Endothelial cell of umbilical vein (primary cell): ENCODE measurements at regions not wholly inside any gene's neighbourhood (a gene's known extent, or its start where the extent isn't known, plus 50 kb on each side); places are given as distances from the start of the nearest gene placed in this dataset.

Source experiments
- BruUV-seq: library from RNA; stranded (reverse); fragments of 400-500 nt; replicated peaks from 2 replicates; lab custom pipeline; 2021; lab: Mats Ljungman, UMichigan
- CTCF ChIA-PET: fragments of 300-600, 350-600 bp; sonication (Branson Sonifier 250); formaldehyde crosslinking; loops from one replicate; lab custom pipeline; 2021; ENCODE audit warnings: antibody characterized with exemption, inconsistent platforms; lab: Charles Lee
- POLR2A ChIA-PET: fragments of 300-600, 350-600 bp; sonication (Branson Sonifier 250); formaldehyde crosslinking; loops from one replicate; lab custom pipeline; 2021; ENCODE audit warnings: antibody characterized with exemption, inconsistent platforms; lab: Charles Lee
- DNase-seq: peaks from one replicate; pipeline ENCODE4 v3.0.0-alpha.2; 2011; ENCODE audit warnings: low read depth, low spot score
- FAIRE-seq: peaks from 2 replicates; lab custom pipeline; 2011; peaks lifted over from hg19 to GRCh38; lab: Jason Lieb, UNC
- H2AFZ ChIP-seq: 2 replicates; pipeline ENCODE4 v1.6.0; 2012; ENCODE audit warnings: low read depth, low read length, control low read depth, inconsistent platforms
- H3K27ac ChIP-seq: 2 replicates; pipeline ENCODE4 v1.5.1; 2011; ENCODE audit warnings: low read depth, mild to moderate bottlenecking, control low read depth, low read length, moderate library complexity; ENCODE audit not compliant: insufficient read depth
- H3K27me3 ChIP-seq, 2 experiments: 2 replicates each; pipeline versions ENCODE4 v1.6.0 to v1.6.1; 2011; ENCODE audit warnings: low read length in 2 of 2, mixed read lengths in 1 of 2; ENCODE audit not compliant: control insufficient read depth in 2 of 2, insufficient read depth in 2 of 2
- H3K36me3 ChIP-seq, 2 experiments: 2 replicates in 1 of 2; 3 replicates in 1 of 2; pipeline ENCODE4 v1.5.1; 2011; ENCODE audit warnings: low read length in 2 of 2, mild to moderate bottlenecking in 1 of 2, moderate library complexity in 1 of 2; ENCODE audit not compliant: control insufficient read depth in 2 of 2, insufficient read depth in 2 of 2; ENCODE audit errors: extremely low read depth in 1 of 2
- H3K4me1 ChIP-seq: 3 replicates; pipeline ENCODE4 v1.5.1; 2011; ENCODE audit warnings: mild to moderate bottlenecking, low read length; ENCODE audit not compliant: control insufficient read depth, insufficient read depth; ENCODE audit errors: extremely low read depth
- H3K4me2 ChIP-seq: 2 replicates; pipeline ENCODE4 v1.6.1; 2011; ENCODE audit warnings: low read length, control low read depth, mixed read lengths; ENCODE audit not compliant: insufficient read depth
- H3K4me3 ChIP-seq, 3 experiments: fragments of 200-600 bp in 1 of 3; sonication (generic), shearing (Covaris generic) in 1 of 3; replicated peaks in 1 of 3; 2 replicates each; pipeline ENCODE4 v1.5.1; 2011 to 2016; ENCODE audit warnings: control low read depth in 3 of 3, low read length in 3 of 3, mild to moderate bottlenecking in 2 of 3, inconsistent platforms in 1 of 3, low read depth in 1 of 3, moderate library complexity in 1 of 3; ENCODE audit not compliant: insufficient read depth in 1 of 3
- H3K79me2 ChIP-seq: 2 replicates; pipeline ENCODE4 v1.6.0; 2012; ENCODE audit warnings: low read length, inconsistent platforms; ENCODE audit not compliant: control insufficient read depth, insufficient read depth
- H3K9ac ChIP-seq: replicated peaks from 2 replicates; pipeline ENCODE3; 2011; ENCODE audit warnings: low read length, control low read depth; ENCODE audit not compliant: insufficient read depth; ENCODE audit errors: extremely low read depth
- H3K9me1 ChIP-seq: replicated peaks from 3 replicates; pipeline ENCODE4 v1.6.0; 2011; ENCODE audit warnings: mild to moderate bottlenecking, low read length; ENCODE audit not compliant: control insufficient read depth, insufficient read depth; ENCODE audit errors: extremely low read depth
- H3K9me3 ChIP-seq: replicated peaks from 2 replicates; pipeline ENCODE4 v1.5.1; 2012; ENCODE audit warnings: low read length, inconsistent platforms; ENCODE audit not compliant: control insufficient read depth, insufficient read depth
- H4K20me1 ChIP-seq: replicated peaks from 2 replicates; pipeline ENCODE3; 2011; ENCODE audit warnings: mild to moderate bottlenecking, low read length; ENCODE audit not compliant: control insufficient read depth, insufficient read depth; ENCODE audit errors: extremely low read depth
- CTCF ChIP-seq, 2 donors: IDR thresholded peaks; 1 replicate in 1 of 2; 2 replicates in 1 of 2; pipeline ENCODE4 v1.5.1; 2011; ENCODE audit warnings: low read length in 2 of 2, mild to moderate bottlenecking in 2 of 2, moderate library complexity in 2 of 2, control low read depth in 1 of 2, inconsistent platforms in 1 of 2, low read depth in 1 of 2; ENCODE audit not compliant: insufficient read depth in 1 of 2; ENCODE audit errors: extremely low read depth in 1 of 2
- EZH2 ChIP-seq: IDR thresholded peaks from 2 replicates; pipeline ENCODE4 v1.6.1; 2012; ENCODE audit warnings: borderline replicate concordance, low read depth, mild to moderate bottlenecking, moderate library complexity, low read length, inconsistent platforms; ENCODE audit not compliant: severe bottlenecking
- FOS ChIP-seq: IDR thresholded peaks from 2 replicates; pipeline ENCODE4 v1.6.1; 2011; ENCODE audit warnings: mild to moderate bottlenecking, low read length, moderate library complexity, borderline replicate concordance; ENCODE audit not compliant: insufficient read depth
- GATA2 ChIP-seq: IDR thresholded peaks from 2 replicates; pipeline ENCODE4 v1.7.0; 2011; ENCODE audit warnings: low read depth, mild to moderate bottlenecking, moderate library complexity, mixed read lengths, low read length; ENCODE audit not compliant: insufficient read length, insufficient read depth
- JUN ChIP-seq: IDR thresholded peaks from 2 replicates; pipeline ENCODE4 v1.6.1; 2011; ENCODE audit warnings: borderline replicate concordance, low read depth; ENCODE audit not compliant: insufficient read length, insufficient read depth
- MAX ChIP-seq: IDR thresholded peaks from 2 replicates; pipeline ENCODE4 v1.6.1; 2011; ENCODE audit not compliant: insufficient read depth, insufficient read length
- MYC ChIP-seq: IDR thresholded peaks from one replicate; pipeline ENCODE4 v1.6.1; 2011; ENCODE audit warnings: mild to moderate bottlenecking, low read depth, low read length
- POLR2A ChIP-seq: IDR thresholded peaks from 2 replicates; pipeline ENCODE4 v1.6.1; 2012; ENCODE audit warnings: low read depth, mild to moderate bottlenecking, control low read depth, low read length
- POLR2AphosphoS5 ChIP-seq: IDR thresholded peaks from 2 replicates; pipeline ENCODE4 v1.6.1; 2012; ENCODE audit warnings: low read depth, mild to moderate bottlenecking, control low read depth, low read length, moderate library complexity; ENCODE audit not compliant: insufficient read depth
- dilution Hi-C: fragments of 300-500 bp; cut with MboI; formaldehyde crosslinking; loops from one replicate; pipeline ENCODE4 v1.15.0; 2019; ENCODE audit warnings: low sequenced_read_pairs; ENCODE audit not compliant: extremely low pct_ligation_motif_present
- intact Hi-C: fragments of 100-400 bp; cut with micrococcal nuclease; formaldehyde crosslinking; loops from one replicate; pipeline ENCODE4 v1.10.0; 2022

- Histone ChIP-seq H3K9me1 (no peaks in the 10 kb centered on the region), H3K79me2 (no peaks in the 10 kb centered on the region), H3K4me3 (no peak overlapping the region), H3K27ac (no peak overlapping the region), H3K4me2 (no peak overlapping the region), H3K9me3 (no peaks in the 10 kb centered on the region), H3K27me3 (no peaks in the 10 kb centered on the region), H4K20me1 (no peaks in the 10 kb centered on the region), H3K4me1 (no peaks in the 10 kb centered on the region), H3K9ac (no peak overlapping the region), H3K36me3 (no peaks in the 10 kb centered on the region), H2AFZ (no peak overlapping the region)
- no TSS peak for BruUV-seq
- ChIA-PET CTCF (no interaction called here), POLR2A (no interaction called here)
- dilution Hi-C loops (no loop called here), intact Hi-C loops (no loop called here)
- no peak for FAIRE-seq
- TF ChIP-seq POLR2AphosphoS5 (no peak), JUN (no peak), POLR2A (no peak), MYC (no peak), GATA2 (no peak), MAX (no peak), EZH2 (no peak), CTCF (IDR thresholded peaks at IDR 0.05; ENCODE audit: extremely low read depth in 1 of 2, insufficient read depth in 1 of 2, low read depth in 1 of 2, low read length in 2 of 2) (no peak), FOS (no peak)
- DNase-seq: no peak
These were observed 216.3 kb upstream of the MAN1A1 start for GRCh38 chr6:119565893-119566292.
